ENCODE measurements at regions not wholly inside any gene's neighbourhood (a gene's known extent, or its start where the extent isn't known, plus 50 kb on each side); places are given as distances from the start of the nearest gene placed in this dataset.

DNA sequence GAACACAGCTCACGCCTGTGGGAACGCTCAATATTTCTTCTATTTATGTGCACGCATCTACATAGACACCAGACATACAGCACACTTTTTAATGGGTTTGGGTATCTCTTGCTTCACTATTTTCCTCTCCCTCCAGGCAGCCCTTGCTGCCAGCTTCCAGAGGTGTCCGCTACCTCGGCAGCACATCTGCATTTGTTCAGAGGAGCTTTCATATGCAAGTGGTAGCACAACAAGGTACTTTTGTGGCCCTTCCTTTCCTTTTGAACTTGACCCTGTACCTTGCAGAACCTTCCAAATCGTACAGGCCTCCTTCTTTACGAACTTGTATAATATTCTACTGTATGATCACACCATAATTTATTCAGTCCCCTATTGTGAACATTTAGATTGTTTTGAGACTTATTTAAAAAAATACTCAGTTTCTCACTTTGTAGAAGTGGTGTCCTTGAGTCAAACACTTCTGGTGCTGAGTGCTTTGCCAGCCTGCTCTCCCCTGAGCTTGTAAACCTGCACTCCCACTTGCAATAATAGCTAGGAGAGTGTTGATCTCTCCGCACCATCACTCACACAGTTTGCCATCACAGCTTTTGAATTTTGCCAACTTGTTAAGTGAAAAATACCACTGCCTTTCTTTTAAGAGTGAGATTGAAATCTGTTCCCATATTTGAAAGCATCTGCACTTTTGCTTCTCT lies 106.0 kb upstream of the ZNF32 start:
- ChIA-PET POLR2A (no interaction called here), CTCF (interaction anchor here (0.9 kb wide), 1 partner anchor 64 kb away, joined by 3 read pairs; no protein-coding TSS in a partner anchor)
- no peak for DNase-seq (ENCODE audit: low read depth)
- Histone ChIP-seq H3K27me3 (ENCODE audit: control insufficient read depth, insufficient read depth, low read length) (no peaks in the 10 kb centered on the region), H3K36me3 (ENCODE audit: control insufficient read depth, insufficient read depth, low read length) (no peaks in the 10 kb centered on the region), H3K4me3 (ENCODE audit: low read depth, low read length) (no peak overlapping the region)
- TF ChIP-seq, protein P1, sequence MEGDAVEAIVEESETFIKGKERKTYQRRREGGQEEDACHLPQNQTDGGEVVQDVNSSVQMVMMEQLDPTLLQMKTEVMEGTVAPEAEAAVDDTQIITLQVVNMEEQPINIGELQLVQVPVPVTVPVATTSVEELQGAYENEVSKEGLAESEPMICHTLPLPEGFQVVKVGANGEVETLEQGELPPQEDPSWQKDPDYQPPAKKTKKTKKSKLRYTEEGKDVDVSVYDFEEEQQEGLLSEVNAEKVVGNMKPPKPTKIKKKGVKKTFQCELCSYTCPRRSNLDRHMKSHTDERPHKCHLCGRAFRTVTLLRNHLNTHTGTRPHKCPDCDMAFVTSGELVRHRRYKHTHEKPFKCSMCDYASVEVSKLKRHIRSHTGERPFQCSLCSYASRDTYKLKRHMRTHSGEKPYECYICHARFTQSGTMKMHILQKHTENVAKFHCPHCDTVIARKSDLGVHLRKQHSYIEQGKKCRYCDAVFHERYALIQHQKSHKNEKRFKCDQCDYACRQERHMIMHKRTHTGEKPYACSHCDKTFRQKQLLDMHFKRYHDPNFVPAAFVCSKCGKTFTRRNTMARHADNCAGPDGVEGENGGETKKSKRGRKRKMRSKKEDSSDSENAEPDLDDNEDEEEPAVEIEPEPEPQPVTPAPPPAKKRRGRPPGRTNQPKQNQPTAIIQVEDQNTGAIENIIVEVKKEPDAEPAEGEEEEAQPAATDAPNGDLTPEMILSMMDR (IDR thresholded peaks at IDR 0.05; ENCODE audit: insufficient read depth, low read depth, low read length) = no peak

DNA sequence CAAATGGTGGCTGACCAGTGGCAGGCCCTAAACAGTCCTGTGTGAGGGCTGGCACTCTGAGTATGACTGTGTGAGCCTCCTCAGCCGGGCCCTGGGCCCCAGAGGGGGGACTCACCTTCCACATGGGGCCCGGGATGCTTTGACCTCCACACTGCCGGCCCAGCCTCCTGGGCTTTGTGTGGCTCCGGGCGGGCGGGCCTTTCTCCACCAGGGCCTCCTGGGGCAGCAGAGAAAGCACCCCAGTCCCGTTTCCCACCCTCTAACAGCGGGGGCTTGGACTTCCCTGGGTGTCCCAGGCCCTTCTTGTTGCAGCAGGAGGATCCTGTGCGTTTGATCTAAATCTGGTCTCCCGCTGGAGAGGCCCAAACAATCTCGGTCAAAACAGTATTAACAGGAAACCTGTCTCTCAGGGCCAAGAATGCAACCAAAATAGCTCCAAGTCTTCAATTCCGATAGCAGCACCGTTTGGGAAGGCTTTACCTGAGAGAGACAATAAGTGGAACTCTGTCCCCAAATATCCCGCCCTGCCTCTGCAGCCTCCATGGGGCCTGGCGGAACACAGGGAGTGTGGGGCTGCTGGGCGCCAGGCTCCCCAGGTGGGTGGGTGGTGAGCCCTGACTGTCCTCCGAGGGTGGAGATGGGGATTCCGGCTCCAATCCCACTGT lies 104.8 kb upstream of the ZNF32 start:
- TF ChIP-seq, protein P1 (IDR thresholded peaks at IDR 0.05; ENCODE audit: insufficient read depth, low read depth, low read length) = no peak

DNA sequence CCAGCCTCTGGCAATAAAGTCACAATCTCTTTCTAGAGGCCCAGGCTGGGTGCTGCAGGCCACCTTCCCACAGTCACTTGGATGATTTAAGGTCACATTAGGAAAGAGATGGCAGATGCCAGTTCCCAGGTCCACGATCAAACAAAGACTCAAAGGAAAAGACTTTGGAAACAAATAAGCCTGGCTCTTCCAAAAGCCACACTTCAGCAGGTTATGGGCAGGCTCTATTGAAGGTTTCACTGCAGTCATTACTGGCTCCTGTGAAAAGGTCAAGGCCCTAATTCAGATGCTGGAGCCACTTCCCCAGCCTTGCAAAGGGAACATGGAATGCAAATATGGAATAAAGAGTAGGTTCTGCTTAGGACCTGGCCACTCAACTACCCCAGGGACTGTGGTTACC lies 104.0 kb upstream of the ZNF32 start:
- Histone ChIP-seq H3K27me3 (ENCODE audit: control insufficient read depth, insufficient read depth, low read length) (no peaks in the 10 kb centered on the region; the same call in none of the 2 replicates), H3K36me3 (ENCODE audit: control insufficient read depth, insufficient read depth, low read length) (no peaks in the 10 kb centered on the region), H3K4me3 (ENCODE audit: low read depth, low read length) (no peak overlapping the region)
- CTCF ChIA-PET = no interaction called here
- no peak for DNase-seq (ENCODE audit: low read depth)
- POLR2A ChIA-PET = no interaction called here
- TF ChIP-seq, protein P1 (IDR thresholded peaks at IDR 0.05; ENCODE audit: insufficient read depth, low read depth, low read length) = no peak

More for the DNA sequence above, 104.8 kb upstream of the ZNF32 start:
- POLR2A ChIA-PET = no interaction called here
- Histone ChIP-seq H3K4me3 (ENCODE audit: low read depth, low read length) (no peak overlapping the region), H3K36me3 (ENCODE audit: control insufficient read depth, insufficient read depth, low read length) (no peaks in the 10 kb centered on the region), H3K27me3 (ENCODE audit: control insufficient read depth, insufficient read depth, low read length) (no peaks in the 10 kb centered on the region)
- DNase-seq (ENCODE audit: low read depth) = no peak
- CTCF ChIA-PET = no interaction called here

DNA sequence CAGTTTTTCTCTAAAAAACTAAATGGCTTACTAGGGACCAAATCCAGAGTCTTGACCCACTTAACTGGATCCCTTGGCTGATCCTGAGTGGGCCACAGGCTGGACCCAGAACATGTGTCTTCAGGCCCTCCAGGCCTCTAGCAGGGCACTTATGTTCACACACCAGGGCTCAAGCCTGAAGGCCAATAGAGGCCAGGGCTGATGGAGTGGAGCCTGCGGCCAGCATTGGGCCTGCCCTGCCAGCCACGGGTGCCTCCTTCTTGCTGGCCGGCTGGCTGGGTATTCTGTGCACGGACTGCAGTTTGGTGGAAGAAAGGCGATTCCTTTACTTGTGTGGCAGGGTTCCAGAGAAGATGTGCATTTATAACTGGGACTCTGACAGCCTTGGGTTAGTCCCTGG lies 103.0 kb upstream of the ZNF32 start:
- no peak for DNase-seq (ENCODE audit: low read depth)
- CTCF ChIA-PET = no interaction called here
- no peaks in the 10 kb centered on the region for H3K36me3 ChIP-seq (ENCODE audit: control insufficient read depth, insufficient read depth, low read length)
- H3K27me3 ChIP-seq (ENCODE audit: control insufficient read depth, insufficient read depth, low read length) = no peaks in the 10 kb centered on the region; the same call in none of the 2 replicates
- POLR2A ChIA-PET = no interaction called here
- H3K4me3 ChIP-seq (ENCODE audit: low read depth, low read length) = no peak overlapping the region
- TF ChIP-seq, protein P1 (IDR thresholded peaks at IDR 0.05; ENCODE audit: insufficient read depth, low read depth, low read length) = no peak

DNA sequence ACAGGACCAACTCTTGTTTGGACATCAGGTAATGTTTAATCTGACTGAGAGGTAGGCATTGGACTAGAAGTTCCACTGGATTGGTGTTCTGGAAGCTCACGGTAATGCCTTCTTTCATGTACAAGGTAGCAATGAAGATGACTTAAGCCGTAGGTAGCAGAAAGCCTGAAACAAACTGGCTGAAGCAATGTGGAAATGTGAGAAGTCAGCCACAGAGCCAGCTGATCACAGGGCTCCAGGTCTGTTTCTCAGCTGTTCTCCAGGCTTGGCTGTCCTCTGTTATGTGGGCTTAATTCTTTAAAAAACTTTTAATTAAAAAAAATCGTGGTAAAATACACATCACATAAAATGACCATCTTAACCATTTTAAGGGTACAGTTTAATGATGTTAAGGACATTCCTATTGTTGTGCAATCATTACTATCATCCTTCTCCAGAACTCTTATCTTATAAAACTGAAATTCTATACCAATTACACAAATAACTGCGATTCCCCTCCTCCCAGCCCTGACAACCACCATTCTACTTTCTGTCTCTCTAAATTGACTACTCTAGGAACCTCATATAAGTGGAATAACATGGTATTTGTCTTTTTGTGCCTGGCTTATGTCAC lies 101.4 kb upstream of the ZNF32 start:
- CTCF ChIA-PET = no interaction called here
- TF ChIP-seq, protein P1 (IDR thresholded peaks at IDR 0.05; ENCODE audit: insufficient read depth, low read depth, low read length) = no peak
- POLR2A ChIA-PET = no interaction called here
- DNase-seq (ENCODE audit: low read depth) = no peak
- Histone ChIP-seq H3K4me3 (ENCODE audit: low read depth, low read length) (no peak overlapping the region), H3K36me3 (ENCODE audit: control insufficient read depth, insufficient read depth, low read length) (no peaks in the 10 kb centered on the region), H3K27me3 (ENCODE audit: control insufficient read depth, insufficient read depth, low read length) (no peaks in the 10 kb centered on the region; the same call in none of the 2 replicates)
